ENCODE measurements at regions not wholly inside any gene's neighbourhood (a gene's known extent, or its start where the extent isn't known, plus 50 kb on each side); places are given as distances from the start of the nearest gene placed in this dataset.
A peak's percentile ranks its signal among the peaks of the same experiment; 100 is the strongest.

- Histone ChIP-seq H3K9me3 (ENCODE audit: control insufficient read depth in 2 of 2, low read length in 2 of 2) (no peaks in the 10 kb centered on the region), H3K9ac (ENCODE audit: low read depth in 1 of 2, low read length in 2 of 2) (no peak overlapping the region), H3K27ac (ENCODE audit: low read depth in 2 of 2, low read length in 2 of 2) (no peak overlapping the region), H3K4me1 (ENCODE audit: control insufficient read depth in 2 of 2, insufficient read depth in 2 of 2, low read length in 2 of 2) (peaks cover 0 to 4% of the 10 kb centered on the region in 2 donors), H3K27me3 (ENCODE audit: control insufficient read depth in 2 of 2, insufficient read depth in 2 of 2, low read length in 2 of 2) (peaks cover 7 to 9% of the 10 kb centered on the region in 2 donors), H3K4me3 (ENCODE audit: low read length in 2 of 2) (no peak overlapping the region), H3K36me3 (ENCODE audit: control insufficient read depth in 2 of 2, insufficient read depth in 2 of 2, low read length in 2 of 2) (no peaks in the 10 kb centered on the region)
Measured at GRCh38 chr6:165854061-165854862, 191.2 kb upstream of the PDE10A start.

GRCh38 chr6:165852676-165853075 lies 189.6 kb upstream of the PDE10A start:
- no peak overlapping the region for H3K4me3 ChIP-seq (ENCODE audit: low read length in 2 of 2)
- no peak overlapping the region for H3K27ac ChIP-seq (ENCODE audit: low read depth in 2 of 2, low read length in 2 of 2)
- peaks cover 1 to 4% of the 10 kb centered on the region in 2 donors for H3K4me1 ChIP-seq (ENCODE audit: control insufficient read depth in 2 of 2, insufficient read depth in 2 of 2, low read length in 2 of 2)
- H3K9ac ChIP-seq (ENCODE audit: low read depth in 1 of 2, low read length in 2 of 2), result no peak overlapping the region
- H3K27me3 ChIP-seq (ENCODE audit: control insufficient read depth in 2 of 2, insufficient read depth in 2 of 2, low read length in 2 of 2), result peaks cover 7 to 9% of the 10 kb centered on the region in 2 donors
- no peaks in the 10 kb centered on the region for H3K36me3 ChIP-seq (ENCODE audit: control insufficient read depth in 2 of 2, insufficient read depth in 2 of 2, low read length in 2 of 2)
- H3K9me3 ChIP-seq (ENCODE audit: control insufficient read depth in 2 of 2, low read length in 2 of 2), result no peaks in the 10 kb centered on the region

GRCh38 chr6:165850434-165851019 lies 187.5 kb upstream of the PDE10A start:
- H3K27me3 ChIP-seq (ENCODE audit: control insufficient read depth in 2 of 2, insufficient read depth in 2 of 2, low read length in 2 of 2), result peaks cover 5 to 7% of the 10 kb centered on the region in 2 donors
- H3K4me3 ChIP-seq (ENCODE audit: low read length in 2 of 2), result no peak overlapping the region
- H3K36me3 ChIP-seq (ENCODE audit: control insufficient read depth in 2 of 2, insufficient read depth in 2 of 2, low read length in 2 of 2), result no peaks in the 10 kb centered on the region
- H3K9ac ChIP-seq (ENCODE audit: low read depth in 1 of 2, low read length in 2 of 2), result no peak overlapping the region
- H3K4me1 ChIP-seq (ENCODE audit: control insufficient read depth in 2 of 2, insufficient read depth in 2 of 2, low read length in 2 of 2), result peaks cover 18 to 22% of the 10 kb centered on the region in 2 donors
- H3K9me3 ChIP-seq (ENCODE audit: control insufficient read depth in 2 of 2, low read length in 2 of 2), result no peaks in the 10 kb centered on the region
- no peak overlapping the region for H3K27ac ChIP-seq (ENCODE audit: low read depth in 2 of 2, low read length in 2 of 2)

GRCh38 chr6:165849534-165850430 lies 186.7 kb upstream of the PDE10A start:
- Histone ChIP-seq H3K36me3 (ENCODE audit: control insufficient read depth in 2 of 2, insufficient read depth in 2 of 2, low read length in 2 of 2) (no peaks in the 10 kb centered on the region), H3K4me3 (ENCODE audit: low read length in 2 of 2) (no peak overlapping the region), H3K27ac (ENCODE audit: low read depth in 2 of 2, low read length in 2 of 2) (no peak overlapping the region), H3K9ac (ENCODE audit: low read depth in 1 of 2, low read length in 2 of 2) (no peak overlapping the region), H3K27me3 (ENCODE audit: control insufficient read depth in 2 of 2, insufficient read depth in 2 of 2, low read length in 2 of 2) (peaks cover 5 to 7% of the 10 kb centered on the region in 2 donors), H3K9me3 (ENCODE audit: control insufficient read depth in 2 of 2, low read length in 2 of 2) (no peaks in the 10 kb centered on the region), H3K4me1 (ENCODE audit: control insufficient read depth in 2 of 2, insufficient read depth in 2 of 2, low read length in 2 of 2) (peaks cover 22 to 23% of the 10 kb centered on the region in 2 donors)

GRCh38 chr6:165848086-165848426 lies 185.0 kb upstream of the PDE10A start:
- H3K9ac ChIP-seq (ENCODE audit: low read depth in 1 of 2, low read length in 2 of 2), result no peak overlapping the region
- H3K4me3 ChIP-seq (ENCODE audit: low read length in 2 of 2), result no peak overlapping the region
- H3K4me1 ChIP-seq (ENCODE audit: control insufficient read depth in 2 of 2, insufficient read depth in 2 of 2, low read length in 2 of 2), result peaks cover 27 to 28% of the 10 kb centered on the region in 2 donors
- H3K27me3 ChIP-seq (ENCODE audit: control insufficient read depth in 2 of 2, insufficient read depth in 2 of 2, low read length in 2 of 2), result peaks cover 5% of the 10 kb centered on the region in 2 donors
- H3K9me3 ChIP-seq (ENCODE audit: control insufficient read depth in 2 of 2, low read length in 2 of 2), result no peaks in the 10 kb centered on the region
- H3K27ac ChIP-seq (ENCODE audit: low read depth in 2 of 2, low read length in 2 of 2), result no peak overlapping the region
- H3K36me3 ChIP-seq (ENCODE audit: control insufficient read depth in 2 of 2, insufficient read depth in 2 of 2, low read length in 2 of 2), result no peaks in the 10 kb centered on the region

GRCh38 chr6:165847407-165848085 lies 184.5 kb upstream of the PDE10A start:
- Histone ChIP-seq H3K27me3 (ENCODE audit: control insufficient read depth in 2 of 2, insufficient read depth in 2 of 2, low read length in 2 of 2) (peaks cover 5% of the 10 kb centered on the region in 2 donors), H3K4me3 (ENCODE audit: low read length in 2 of 2) (peak overlapping the region; percentile 59 to 64), H3K9ac (ENCODE audit: low read depth in 1 of 2, low read length in 2 of 2) (no peak overlapping the region), H3K36me3 (ENCODE audit: control insufficient read depth in 2 of 2, insufficient read depth in 2 of 2, low read length in 2 of 2) (no peaks in the 10 kb centered on the region), H3K4me1 (ENCODE audit: control insufficient read depth in 2 of 2, insufficient read depth in 2 of 2, low read length in 2 of 2) (peaks cover 29 to 33% of the 10 kb centered on the region in 2 donors), H3K27ac (ENCODE audit: low read depth in 2 of 2, low read length in 2 of 2) (peak overlapping the region in 1 of 2 donors; percentile 59), H3K9me3 (ENCODE audit: control insufficient read depth in 2 of 2, low read length in 2 of 2) (no peaks in the 10 kb centered on the region)

GRCh38 chr6:165846123-165846966 lies 183.3 kb upstream of the PDE10A start:
- Histone ChIP-seq H3K4me1 (ENCODE audit: control insufficient read depth in 2 of 2, insufficient read depth in 2 of 2, low read length in 2 of 2) (peaks cover 29 to 36% of the 10 kb centered on the region in 2 donors), H3K27ac (ENCODE audit: low read depth in 2 of 2, low read length in 2 of 2) (peak overlapping the region; percentile 39 to 59), H3K4me3 (ENCODE audit: low read length in 2 of 2) (peak overlapping the region; percentile 59 to 64), H3K9me3 (ENCODE audit: control insufficient read depth in 2 of 2, low read length in 2 of 2) (no peaks in the 10 kb centered on the region), H3K9ac (ENCODE audit: low read depth in 1 of 2, low read length in 2 of 2) (peak overlapping the region; percentile 17 to 24), H3K36me3 (ENCODE audit: control insufficient read depth in 2 of 2, insufficient read depth in 2 of 2, low read length in 2 of 2) (no peaks in the 10 kb centered on the region), H3K27me3 (ENCODE audit: control insufficient read depth in 2 of 2, insufficient read depth in 2 of 2, low read length in 2 of 2) (no peaks in the 10 kb centered on the region)

- Histone ChIP-seq H3K36me3 (ENCODE audit: control insufficient read depth in 2 of 2, insufficient read depth in 2 of 2, low read length in 2 of 2) (no peaks in the 10 kb centered on the region), H3K4me1 (ENCODE audit: control insufficient read depth in 2 of 2, insufficient read depth in 2 of 2, low read length in 2 of 2) (peaks cover 29 to 36% of the 10 kb centered on the region in 2 donors), H3K9me3 (ENCODE audit: control insufficient read depth in 2 of 2, low read length in 2 of 2) (no peaks in the 10 kb centered on the region), H3K9ac (ENCODE audit: low read depth in 1 of 2, low read length in 2 of 2) (no peak overlapping the region), H3K4me3 (ENCODE audit: low read length in 2 of 2) (no peak overlapping the region), H3K27ac (ENCODE audit: low read depth in 2 of 2, low read length in 2 of 2) (no peak overlapping the region), H3K27me3 (ENCODE audit: control insufficient read depth in 2 of 2, insufficient read depth in 2 of 2, low read length in 2 of 2) (no peaks in the 10 kb centered on the region)
Measured at GRCh38 chr6:165845493-165845892, 182.5 kb upstream of the PDE10A start.

GRCh38 chr6:165844801-165845364 lies 181.8 kb upstream of the PDE10A start:
- H3K27ac ChIP-seq (ENCODE audit: low read depth in 2 of 2, low read length in 2 of 2), result no peak overlapping the region

More at GRCh38 chr6:165844801-165845364, 181.8 kb upstream of the PDE10A start:
- H3K36me3 ChIP-seq (ENCODE audit: control insufficient read depth in 2 of 2, insufficient read depth in 2 of 2, low read length in 2 of 2), result no peaks in the 10 kb centered on the region
- H3K9me3 ChIP-seq (ENCODE audit: control insufficient read depth in 2 of 2, low read length in 2 of 2), result no peaks in the 10 kb centered on the region
- H3K4me1 ChIP-seq (ENCODE audit: control insufficient read depth in 2 of 2, insufficient read depth in 2 of 2, low read length in 2 of 2), result peaks cover 25 to 36% of the 10 kb centered on the region in 2 donors
- H3K27me3 ChIP-seq (ENCODE audit: control insufficient read depth in 2 of 2, insufficient read depth in 2 of 2, low read length in 2 of 2), result no peaks in the 10 kb centered on the region
- H3K4me3 ChIP-seq (ENCODE audit: low read length in 2 of 2), result no peak overlapping the region
- no peak overlapping the region for H3K9ac ChIP-seq (ENCODE audit: low read depth in 1 of 2, low read length in 2 of 2)

Measured in mucosa of rectum (tissue), 2 donors.